HG02610 (cell line): ENCODE measurements at regions not wholly inside any gene's neighbourhood (a gene's known extent, or its start where the extent isn't known, plus 50 kb on each side); places are given as distances from the start of the nearest gene placed in this dataset.

Source experiments
- ATAC-seq: cut with Tn5 transposase; IDR thresholded peaks from one replicate; pipeline ENCODE4 v1.9.1; 2021; ENCODE audit warnings: mild to moderate bottlenecking, moderate library complexity; ENCODE audit not compliant: unreplicated experiment

DNA sequence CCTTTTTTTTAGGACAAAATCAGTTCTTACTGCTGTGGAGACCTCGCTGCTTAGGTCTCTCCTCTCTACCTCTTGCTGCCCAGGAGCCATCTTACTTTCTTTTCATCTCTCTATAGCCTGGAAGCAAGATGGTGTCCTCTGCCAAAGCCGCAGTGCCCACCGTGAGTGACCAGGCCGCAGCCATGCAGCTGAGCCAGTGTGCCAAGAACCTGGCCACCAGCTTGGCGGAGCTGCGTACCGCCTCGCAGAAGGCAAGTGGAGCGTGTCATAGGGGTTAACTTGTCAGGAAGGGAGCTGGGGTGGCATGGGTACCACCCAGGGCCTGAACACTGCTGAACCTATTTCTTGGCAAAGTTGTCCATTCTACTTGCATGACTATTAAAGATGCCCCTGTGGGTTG lies 320.3 kb upstream of the TPM1 start:
- ATAC-seq = no peak

DNA sequence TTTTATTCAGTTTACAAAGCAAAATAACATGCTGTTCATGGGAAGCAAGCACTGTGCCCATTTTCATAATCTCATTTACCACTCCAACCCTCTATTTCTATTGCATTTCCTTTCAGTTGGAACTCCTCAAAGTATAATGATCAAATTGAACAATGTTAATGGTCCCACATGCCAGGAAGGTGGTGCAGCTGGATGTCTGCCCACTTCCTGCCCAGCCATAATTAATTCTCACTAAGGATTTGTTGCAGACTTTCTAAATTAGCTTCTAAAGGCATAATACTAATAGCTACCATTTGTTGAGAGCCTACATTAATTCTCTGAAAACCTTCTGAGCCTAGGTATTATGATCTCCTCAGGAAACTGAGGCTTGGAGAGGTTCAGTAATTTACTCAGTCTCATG lies 316.1 kb upstream of the TPM1 start:
- no peak for ATAC-seq

DNA sequence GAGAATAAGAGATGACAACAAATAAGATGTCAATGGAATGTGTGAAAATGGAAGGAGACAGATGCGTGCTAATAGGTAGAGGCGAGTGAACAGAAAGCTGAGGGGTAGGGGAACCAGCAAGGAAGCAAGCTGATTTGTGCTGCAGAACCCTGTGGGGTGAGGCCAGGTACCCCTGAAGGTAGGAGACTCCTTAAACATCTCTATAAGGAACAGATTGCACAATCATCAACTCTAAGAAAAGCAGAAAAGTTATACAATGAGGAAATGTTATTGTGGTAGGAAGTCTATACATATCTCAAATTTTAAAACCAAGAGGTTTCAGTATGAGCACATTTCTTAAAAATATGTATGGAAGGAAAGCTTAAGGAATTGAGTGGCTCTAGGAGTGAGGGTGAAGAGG lies 315.0 kb upstream of the TPM1 start:
- no peak for ATAC-seq

DNA sequence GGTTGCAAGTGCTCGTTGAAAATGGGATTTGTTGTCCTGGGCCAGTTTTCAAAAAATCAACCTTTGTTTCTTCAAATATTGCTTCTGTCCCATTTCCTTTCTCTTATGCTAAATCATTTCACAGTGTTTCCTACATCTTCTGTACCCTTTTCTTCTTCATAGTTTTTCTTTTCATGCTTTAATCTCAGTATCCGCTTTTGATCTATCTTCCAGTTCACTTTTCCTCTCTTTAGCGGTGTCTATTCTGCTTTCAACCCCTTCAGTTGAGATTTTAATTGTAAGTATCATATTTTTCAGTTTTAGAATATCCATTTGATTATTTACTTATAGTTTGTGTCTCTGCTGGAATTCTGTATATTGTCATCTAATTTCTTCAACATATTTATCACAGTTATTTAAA lies 311.7 kb upstream of the TPM1 start:
- no peak for ATAC-seq

DNA sequence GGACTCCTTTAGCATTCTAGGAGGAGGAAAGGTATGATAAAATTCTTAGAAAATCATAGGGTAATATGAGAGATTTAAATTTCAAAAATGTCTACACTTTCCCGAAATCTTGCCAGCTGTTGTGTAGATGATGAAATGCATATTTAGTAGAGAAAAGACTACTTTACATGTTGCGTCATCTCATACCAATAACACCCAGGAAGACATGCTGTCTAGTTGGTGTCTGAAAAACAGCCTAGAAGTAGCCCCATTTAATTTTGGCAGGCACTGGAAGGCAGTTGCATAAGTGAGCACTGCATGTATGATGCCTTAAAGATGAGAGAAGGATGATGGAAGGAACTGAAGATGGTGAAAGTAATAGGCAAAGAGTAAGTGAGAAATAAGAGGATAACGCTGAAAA lies 310.5 kb upstream of the TPM1 start:
- ATAC-seq = no peak

DNA sequence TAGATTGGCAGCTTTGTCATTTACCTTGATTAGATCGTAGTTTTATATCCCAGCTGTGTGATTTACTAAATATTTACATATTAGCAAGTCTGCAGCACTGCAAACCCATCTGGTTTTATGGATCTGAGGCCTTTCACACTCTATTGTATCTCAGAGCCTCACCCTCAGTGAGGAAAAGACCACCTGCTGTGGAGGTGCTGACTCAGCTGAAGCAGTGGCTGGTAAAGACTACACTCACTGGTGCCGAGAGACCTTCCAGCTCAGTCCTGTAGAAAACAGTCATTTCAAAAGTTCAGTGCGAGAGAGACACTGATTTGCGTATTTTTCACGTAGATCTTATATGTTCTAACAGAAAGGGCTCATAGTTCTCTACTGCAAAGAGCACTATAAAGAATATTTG lies 307.8 kb upstream of the TPM1 start:
- ATAC-seq = no peak

DNA sequence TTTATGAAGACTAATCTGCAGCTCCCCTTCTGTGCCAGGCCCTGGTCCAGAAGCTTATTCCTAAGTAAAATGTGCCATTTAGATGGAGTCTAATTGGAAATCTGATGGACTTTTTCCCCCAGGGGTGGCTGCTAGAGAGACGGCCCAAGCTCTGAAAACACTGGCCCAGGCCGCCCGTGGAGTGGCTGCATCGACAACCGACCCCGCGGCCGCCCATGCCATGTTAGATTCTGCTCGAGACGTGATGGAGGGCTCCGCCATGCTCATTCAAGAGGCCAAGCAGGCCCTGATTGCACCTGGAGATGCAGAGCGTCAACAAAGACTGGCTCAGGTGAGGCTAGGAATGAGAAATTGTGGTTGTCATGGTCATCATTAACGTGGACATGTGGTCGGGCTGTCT lies 305.8 kb upstream of the TPM1 start:
- no peak for ATAC-seq

DNA sequence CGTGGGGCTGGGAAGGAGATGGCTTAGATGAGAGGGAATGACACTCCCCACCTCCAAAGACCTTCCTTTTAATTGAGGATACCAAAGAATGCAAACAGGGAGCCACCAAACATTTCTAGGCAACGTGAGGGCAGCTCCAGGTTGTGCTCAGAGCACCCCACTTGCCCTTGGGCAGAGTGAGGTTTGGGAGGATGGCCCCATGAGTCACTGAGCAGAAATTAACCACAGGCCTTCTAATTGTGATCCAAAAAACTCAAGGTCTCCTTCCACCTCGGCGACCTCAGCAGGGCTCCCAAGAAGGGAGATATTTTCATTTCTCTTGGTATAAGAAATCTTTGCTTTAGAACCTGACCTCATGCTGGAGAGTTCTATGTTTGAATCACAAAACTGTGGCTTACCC lies 305.0 kb upstream of the TPM1 start:
- no peak for ATAC-seq

DNA sequence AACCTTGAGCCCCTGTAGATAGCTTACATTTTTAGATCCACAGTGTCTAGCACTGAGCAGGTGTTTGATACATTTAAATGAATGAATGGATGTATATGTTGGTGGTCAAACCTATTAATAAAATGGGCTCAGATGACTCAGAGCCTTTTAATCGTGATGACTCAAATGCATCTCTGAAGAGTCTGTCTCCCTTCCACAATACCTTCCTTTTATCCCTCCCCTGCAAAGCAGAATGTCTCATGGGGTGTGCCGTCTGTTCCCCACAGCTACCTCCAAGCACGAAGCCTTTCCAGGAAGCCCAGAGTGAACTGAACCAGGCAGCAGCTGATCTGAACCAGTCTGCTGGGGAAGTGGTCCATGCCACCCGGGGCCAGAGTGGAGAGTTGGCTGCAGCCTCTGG lies 303.5 kb upstream of the TPM1 start:
- no peak for ATAC-seq

DNA sequence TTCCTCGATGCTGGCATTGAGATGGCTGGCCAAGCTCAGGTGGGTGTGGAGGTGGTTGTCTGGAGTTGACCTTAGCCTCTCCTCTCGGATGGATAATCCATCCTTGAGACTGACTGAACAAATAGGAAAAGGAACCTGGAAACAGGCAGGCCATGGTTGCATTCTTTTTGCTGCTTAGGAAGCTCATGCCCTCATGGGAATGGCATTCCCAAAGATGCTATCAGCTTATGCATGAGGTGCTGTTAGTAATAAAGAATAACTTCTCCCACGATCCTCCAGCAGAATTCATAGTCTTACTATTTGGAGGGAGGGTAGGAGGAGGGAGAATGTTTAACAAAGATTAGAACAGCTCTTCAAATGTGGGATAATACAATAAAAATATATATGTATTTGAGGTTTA lies 303.0 kb upstream of the TPM1 start:
- no peak for ATAC-seq

DNA sequence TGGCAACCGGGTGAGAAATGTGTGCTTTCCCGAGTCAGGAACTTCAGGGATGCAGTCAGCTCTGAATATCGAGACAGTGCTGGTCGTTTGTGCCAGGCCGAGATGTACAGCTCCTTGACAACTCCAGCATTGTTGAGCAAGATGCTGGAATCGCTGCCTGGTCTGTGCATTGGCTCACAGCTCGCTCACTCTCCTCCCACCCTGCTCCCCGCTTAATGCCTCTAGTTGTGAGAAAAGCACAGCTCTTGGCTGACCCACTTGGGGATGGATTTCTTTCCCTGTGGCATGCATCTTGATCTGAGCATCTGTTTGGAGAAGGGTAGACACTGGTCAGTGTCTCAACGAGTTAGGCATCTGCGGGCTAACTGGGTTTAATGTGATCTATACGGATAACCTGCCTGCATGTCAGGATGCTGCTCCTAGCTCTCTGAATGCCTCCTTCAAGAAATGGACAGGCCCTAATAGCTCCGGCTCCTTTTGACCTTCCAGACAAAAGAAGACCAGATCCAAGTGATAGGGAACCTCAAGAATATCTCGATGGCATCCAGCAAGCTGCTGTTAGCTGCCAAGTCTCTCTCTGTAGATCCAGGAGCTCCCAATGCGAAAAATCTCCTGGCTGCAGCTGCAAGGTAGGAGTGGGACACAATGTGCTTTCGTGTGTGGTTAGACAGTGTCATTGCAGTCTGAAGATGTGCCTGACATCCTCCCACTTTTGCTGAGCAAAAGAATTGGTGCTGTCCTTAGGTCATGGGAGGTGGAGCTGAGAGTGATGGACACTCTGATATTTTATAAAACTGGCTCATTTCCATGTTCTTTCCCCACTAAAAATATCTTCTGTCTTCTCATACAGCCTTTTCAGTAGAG lies 302.2 kb upstream of the TPM1 start:
- no peak for ATAC-seq

DNA sequence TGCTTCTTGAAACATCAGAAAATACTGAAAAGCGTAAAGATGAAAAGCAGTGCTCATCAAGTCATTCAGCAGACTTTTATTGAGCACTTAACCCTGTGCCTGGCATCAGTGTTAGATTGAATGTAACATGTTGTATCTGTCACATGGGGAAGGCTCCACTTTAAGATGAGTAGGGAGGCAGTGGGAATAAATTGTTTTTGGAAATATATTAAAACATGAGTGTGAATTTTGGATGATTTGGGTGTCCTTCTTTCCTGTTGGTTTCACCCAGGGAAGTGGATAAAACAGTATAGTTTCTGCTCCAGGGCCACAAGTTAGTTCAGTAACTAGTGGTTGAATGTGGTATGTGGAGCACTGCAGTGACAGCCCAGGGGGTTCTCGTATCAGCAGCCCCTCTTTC lies 301.4 kb upstream of the TPM1 start:
- ATAC-seq = no peak

DNA sequence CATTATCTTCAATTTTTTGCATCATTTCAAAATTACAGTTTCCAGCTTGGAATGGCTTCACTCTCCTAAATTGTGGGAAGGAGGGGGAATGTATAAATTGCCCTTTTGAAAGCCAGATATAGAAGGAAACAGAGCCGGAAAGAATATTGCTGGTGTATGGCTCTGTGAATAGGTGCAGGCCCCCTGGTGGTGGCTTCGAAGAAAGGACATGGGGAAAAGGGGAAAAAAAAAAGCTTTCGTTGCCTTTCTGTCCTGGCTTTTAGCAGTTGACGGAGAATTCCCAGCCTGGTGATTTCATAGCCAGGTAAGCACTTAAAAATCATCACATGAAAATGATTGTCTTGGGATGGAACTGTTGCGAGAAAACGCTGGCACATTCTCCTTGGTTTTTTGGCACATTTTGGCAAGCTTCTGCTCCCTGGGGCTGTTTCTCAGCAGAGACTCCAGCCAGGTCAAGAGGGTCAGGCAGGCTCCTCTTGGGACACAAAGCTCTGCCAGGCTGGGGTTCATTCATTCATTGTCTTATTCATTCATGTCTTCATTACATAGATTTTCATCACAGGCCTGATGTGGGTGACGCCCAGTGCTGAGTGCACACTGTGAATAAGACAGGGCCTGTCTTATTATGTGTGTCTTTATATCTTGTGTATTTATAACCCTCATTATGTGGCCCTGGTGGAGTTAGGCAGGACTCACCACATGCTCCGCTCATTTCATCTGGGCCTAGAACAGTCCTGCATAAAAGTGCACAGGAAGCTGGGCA lies 300.0 kb upstream of the TPM1 start:
- no peak for ATAC-seq

DNA sequence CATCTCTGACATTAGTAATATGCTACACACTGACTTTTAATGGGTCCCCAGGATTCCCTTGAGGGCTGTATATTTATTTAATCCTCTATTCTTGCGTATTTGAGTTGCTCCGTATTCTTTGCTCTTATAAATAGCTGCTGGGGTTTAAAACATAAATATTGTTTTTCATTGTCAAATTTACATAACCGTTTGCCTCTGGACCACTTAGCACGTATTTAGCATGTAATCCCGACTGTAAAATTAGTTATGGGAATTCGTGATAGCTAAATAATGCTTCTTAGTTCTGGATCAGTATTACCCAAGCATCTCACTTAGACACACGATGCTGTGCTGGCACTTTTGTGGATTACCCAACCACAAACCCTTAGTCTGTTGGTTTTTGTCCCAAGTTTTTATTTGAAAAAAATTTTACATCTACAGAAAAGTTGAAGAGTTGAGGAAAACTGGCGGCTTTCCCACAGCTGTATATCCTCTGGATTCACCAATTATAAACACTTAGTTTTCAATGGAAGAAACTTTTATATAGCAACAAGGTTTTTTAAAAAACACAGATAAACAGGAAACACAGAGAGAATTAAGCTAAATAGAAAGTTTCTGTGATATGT lies 296.8 kb upstream of the TPM1 start:
- no peak for ATAC-seq

DNA sequence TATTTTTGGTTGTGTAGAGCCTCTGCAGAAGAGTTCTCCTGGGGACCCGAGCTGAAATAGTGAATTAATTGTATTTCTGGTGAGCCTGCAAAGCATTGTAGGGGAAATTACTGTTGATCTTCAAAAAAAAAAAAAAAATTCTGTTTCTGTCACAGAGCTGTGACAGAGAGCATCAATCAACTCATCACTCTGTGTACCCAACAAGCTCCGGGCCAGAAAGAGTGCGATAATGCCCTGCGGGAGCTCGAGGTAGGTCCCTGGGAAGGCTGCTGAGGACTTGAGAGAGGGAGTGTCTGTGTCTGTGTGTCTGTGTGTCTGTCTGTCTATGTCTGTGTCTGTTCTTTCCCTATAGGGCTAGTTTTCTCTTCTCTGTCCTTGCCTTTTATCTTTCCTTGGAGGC lies 294.4 kb upstream of the TPM1 start:
- no peak for ATAC-seq

DNA sequence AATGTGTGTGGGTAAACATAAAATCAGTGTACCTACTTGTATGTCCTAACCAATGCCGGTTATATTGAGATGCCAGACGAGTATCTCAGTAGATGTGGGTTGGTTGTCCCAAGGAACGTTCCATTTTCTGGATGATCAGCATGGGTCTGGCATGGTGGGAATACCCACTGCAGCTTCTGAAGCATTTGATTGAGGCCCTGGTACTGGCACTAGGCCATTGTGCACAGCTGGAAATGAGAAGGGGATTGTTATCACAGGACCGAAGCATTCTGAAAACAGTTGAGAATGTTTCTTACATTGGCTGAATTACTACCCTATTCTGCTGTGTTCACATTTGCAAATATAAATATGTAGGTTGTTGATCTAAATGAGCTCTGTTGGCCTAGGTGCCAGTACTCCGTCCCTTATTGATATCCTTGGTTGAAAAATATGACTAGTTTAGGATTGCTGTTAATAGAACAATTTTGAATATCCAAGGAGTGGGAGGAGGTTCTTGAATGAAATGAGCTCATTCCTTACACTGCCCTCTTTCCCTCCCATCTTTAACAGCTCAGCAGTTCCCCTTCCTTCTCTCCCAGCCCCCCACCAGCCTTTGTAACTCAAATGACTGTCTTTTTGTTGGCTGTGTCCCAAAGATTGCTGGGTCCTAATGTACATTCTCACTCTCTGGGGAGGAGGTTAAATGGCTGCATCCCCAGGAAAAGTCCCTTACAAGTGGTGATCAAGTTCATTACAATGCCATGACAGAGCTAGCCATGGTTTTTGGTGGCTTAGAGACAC lies 293.3 kb upstream of the TPM1 start:
- no peak for ATAC-seq

DNA sequence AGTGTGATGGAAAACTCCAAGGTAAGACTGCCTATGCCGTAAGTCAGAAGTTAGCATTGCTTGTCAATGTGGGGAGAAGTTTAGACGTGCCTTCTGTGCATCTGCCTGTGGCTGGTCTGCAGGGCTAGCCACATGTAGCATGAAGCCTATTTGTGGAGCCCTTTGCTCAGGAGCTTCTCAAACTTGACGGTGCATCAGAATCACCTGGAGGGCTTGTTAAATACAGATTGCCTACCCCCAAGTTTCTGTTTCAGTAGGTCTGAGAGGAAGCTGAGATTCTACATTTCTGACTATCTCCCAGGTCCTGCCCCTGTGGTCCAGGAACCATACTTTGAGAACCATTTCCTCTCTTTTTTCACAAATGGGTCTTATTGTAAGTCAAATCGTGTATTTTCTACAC lies 292.1 kb upstream of the TPM1 start:
- ATAC-seq = no peak

DNA sequence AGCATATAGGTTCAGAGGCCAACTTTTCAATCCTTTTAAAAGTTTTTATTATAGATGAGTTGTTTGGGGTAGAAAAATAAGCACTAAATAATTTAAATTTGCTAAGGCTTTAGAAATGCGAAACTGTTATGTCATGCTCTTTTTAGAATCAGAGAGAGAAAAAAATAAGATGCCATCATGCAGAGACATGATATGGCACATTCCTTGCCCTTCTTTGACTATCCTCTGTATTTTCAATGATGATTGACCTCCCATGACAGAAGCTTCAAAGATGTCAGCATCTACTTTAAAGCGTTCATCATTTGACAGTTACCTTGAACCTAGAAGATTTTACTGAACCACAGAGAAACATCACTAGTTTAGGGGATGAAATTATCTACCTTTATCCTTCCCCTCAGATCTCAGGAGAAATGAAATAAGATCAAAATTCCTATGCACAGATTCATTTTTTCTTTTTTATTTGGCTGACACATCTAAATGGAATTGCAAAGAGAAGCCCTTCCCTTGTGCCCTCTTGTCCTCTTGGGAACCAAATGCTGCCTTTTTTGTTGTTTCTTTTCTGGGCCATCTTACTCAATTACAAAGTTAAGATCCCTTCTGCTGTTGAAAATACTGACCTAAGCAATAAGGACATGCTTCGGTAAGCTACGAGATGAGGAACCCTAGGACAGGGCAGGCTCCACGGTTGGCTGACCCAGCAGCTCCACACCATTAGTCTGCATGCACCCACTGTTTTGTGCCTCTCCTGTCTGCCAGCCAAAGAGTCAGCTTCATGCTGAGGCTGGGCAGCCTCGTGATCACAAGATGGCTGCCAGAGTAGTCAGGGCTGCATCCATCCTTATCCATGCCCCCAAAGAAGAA lies 289.7 kb upstream of the TPM1 start:
- no peak for ATAC-seq

DNA sequence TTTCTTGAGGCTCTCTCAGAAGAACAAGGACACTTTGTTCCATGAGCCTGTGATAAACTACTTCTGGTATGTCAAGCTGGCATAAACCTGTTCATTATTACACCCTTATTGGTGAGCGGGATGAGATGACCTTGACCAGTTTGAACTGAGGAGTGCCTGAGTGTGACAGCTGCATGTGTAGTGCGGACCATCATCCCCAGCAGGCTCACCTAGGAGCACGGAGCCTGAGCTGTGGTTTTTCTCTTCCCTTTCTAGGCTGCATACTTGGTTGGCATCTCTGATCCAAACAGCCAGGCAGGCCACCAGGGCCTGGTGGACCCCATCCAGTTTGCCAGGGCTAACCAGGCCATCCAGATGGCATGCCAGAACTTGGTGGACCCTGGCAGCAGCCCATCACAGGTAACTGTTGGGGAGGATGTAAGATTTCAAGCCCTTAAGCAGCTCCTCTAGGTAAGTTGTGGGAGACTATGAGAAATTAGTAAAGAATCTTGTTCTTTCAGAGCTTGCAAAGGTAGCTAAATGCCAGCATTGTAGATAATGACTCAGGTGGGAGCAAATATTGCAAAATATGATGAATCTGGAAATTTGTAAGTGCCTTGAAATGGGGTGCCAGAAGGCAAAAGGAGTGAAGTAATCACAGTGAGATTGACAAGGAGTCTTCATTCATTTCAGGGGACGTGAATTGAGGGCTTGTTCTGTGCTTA lies 288.9 kb upstream of the TPM1 start:
- no peak for ATAC-seq
